HepG2 (cell line): ENCODE measurements at regions not wholly inside any gene's neighbourhood (a gene's known extent, or its start where the extent isn't known, plus 50 kb on each side); places are given as distances from the start of the nearest gene placed in this dataset.

Experiments used
- ATAC-seq: fragments of 200-7000 bp; cut with Tn5 transposase; 3 replicates; pipeline ENCODE4 v1.9.1; 2020; ENCODE audit warnings: mild to moderate bottlenecking, moderate library complexity
- BruUV-seq: library from RNA; stranded (reverse); fragments of 400-500 nt; replicated peaks from 2 replicates; lab custom pipeline; 2021; lab: Mats Ljungman, UMichigan
- CTCF ChIA-PET: fragments of 300-600 bp; formaldehyde crosslinking; extraction: SDS; loops from one replicate; lab custom pipeline; 2021; ENCODE audit warnings: low total read pairs, inconsistent platforms, low intra/inter-chr PET ratio; lab: Yijun Ruan, JAX
- POLR2A ChIA-PET: fragments of 350-600 bp; sonication (Branson Sonifier 250); formaldehyde crosslinking; loops from one replicate; lab custom pipeline; 2020; ENCODE audit warnings: antibody characterized with exemption, inconsistent platforms; lab: Yijun Ruan, JAX
- DNase-seq: peaks from one replicate; pipeline ENCODE4 v3.0.0-alpha.2; 2015; ENCODE audit warnings: low spot score
- FAIRE-seq: peaks from 3 replicates; lab custom pipeline; 2011; peaks lifted over from hg19 to GRCh38; lab: Jason Lieb, UNC
- H2AFZ ChIP-seq: one replicate; pipeline ENCODE4 v1.6.1; 2011; ENCODE audit warnings: low read length, inconsistent platforms
- H3K27ac ChIP-seq: fragments of 300-600 bp; 3 replicates; pipeline ENCODE4 v1.8.0; 2011; ENCODE audit warnings: mixed run types, mild to moderate bottlenecking, mixed read lengths, low read length, inconsistent platforms; ENCODE audit not compliant: insufficient read depth; ENCODE audit errors: extremely low read length
- H3K27me3 ChIP-seq, 2 experiments: fragments of 200-600 bp in 1 of 2; 2 replicates in 1 of 2; 3 replicates in 1 of 2; pipeline versions ENCODE4 v1.6.0 to v1.8.0; 2011; ENCODE audit warnings: low read length in 2 of 2, mild to moderate bottlenecking in 2 of 2, moderate library complexity in 2 of 2, inconsistent platforms in 1 of 2; ENCODE audit not compliant: insufficient read depth in 2 of 2, control insufficient read depth in 1 of 2
- H3K36me3 ChIP-seq, 2 experiments: fragments of 200-600 bp in 1 of 2; replicated peaks in 1 of 2; 2 replicates in 1 of 2; 3 replicates in 1 of 2; pipeline versions ENCODE4 v1.5.1 to v1.8.0; 2011; ENCODE audit warnings: low read length in 2 of 2, inconsistent platforms in 1 of 2; ENCODE audit not compliant: insufficient read depth in 2 of 2, control insufficient read depth in 1 of 2
- H3K4me1 ChIP-seq: 2 replicates; pipeline ENCODE4 v1.5.1; 2012; ENCODE audit warnings: low read length, inconsistent platforms; ENCODE audit not compliant: insufficient read depth
- H3K4me2 ChIP-seq: 2 replicates; pipeline ENCODE4 v1.6.0; 2011; ENCODE audit warnings: low read depth, low read length, inconsistent platforms
- H3K4me3 ChIP-seq, 3 experiments: fragments of 200-600 bp in 1 of 3; sonication (generic), shearing (Covaris generic) in 1 of 3; replicated peaks in 1 of 3; 2 replicates each; pipeline ENCODE4 v1.5.1; 2011 to 2016; ENCODE audit warnings: low read length in 3 of 3, inconsistent platforms in 2 of 3, low read depth in 2 of 3, mild to moderate bottlenecking in 2 of 3, control low read depth in 1 of 3, mixed read lengths in 1 of 3; ENCODE audit not compliant: insufficient read depth in 1 of 3
- H3K79me2 ChIP-seq: one replicate; pipeline ENCODE4 v1.6.1; 2011; ENCODE audit warnings: low read length, inconsistent platforms; ENCODE audit not compliant: insufficient read depth
- H3K9ac ChIP-seq: 2 replicates; pipeline ENCODE4 v1.6.0; 2011; ENCODE audit warnings: mild to moderate bottlenecking, low read depth, low read length, inconsistent platforms; ENCODE audit not compliant: insufficient read depth
- H3K9me3 ChIP-seq: 2 replicates; pipeline ENCODE4 v1.5.1; 2012; ENCODE audit warnings: mild to moderate bottlenecking, low read length
- H4K20me1 ChIP-seq: 2 replicates; pipeline ENCODE4 v1.6.0; 2011; ENCODE audit warnings: inconsistent platforms, mild to moderate bottlenecking, low read length, moderate library complexity; ENCODE audit not compliant: insufficient read depth
- CTCF ChIP-seq: sonication (generic); formaldehyde crosslinking; IDR thresholded peaks from 2 replicates; pipeline ENCODE4 v1.5.0; 2020; ENCODE audit warnings: mild to moderate bottlenecking, missing genetic modification reagents, moderate library complexity
- MNT ChIP-seq: fragments of 450-650 bp; IDR thresholded peaks from 2 replicates; pipeline ENCODE4 v1.6.1; 2016
- NFKBIZ ChIP-seq: IDR thresholded peaks from 2 replicates; pipeline ENCODE4 v1.6.1; 2018; ENCODE audit warnings: missing genetic modification reagents, missing compliant biosample characterization
- ZNF143 ChIP-seq: sonication (generic); formaldehyde crosslinking; IDR thresholded peaks from 2 replicates; pipeline ENCODE4 v1.4.0; 2020; ENCODE audit warnings: missing genetic modification reagents
- ZNF230 ChIP-seq: sonication (generic); formaldehyde crosslinking; IDR thresholded peaks from 2 replicates; pipeline ENCODE4 v1.4.0; 2020; ENCODE audit warnings: mild to moderate bottlenecking, missing genetic modification reagents
- WGBS: methylation state at CpG from one replicate; pipeline ENCODE4 v1.1.6; 2017; ENCODE audit warnings: low lambda C conversion rate; 5-methylcytosine and 5-hydroxymethylcytosine counted together
- in situ Hi-C: cut with HindIII; loops from 2 replicates; pipeline ENCODE4 v1.10.0; 2017; ENCODE audit warnings: low pct_unique_long_range_greater_than_20kb; ENCODE audit not compliant: extremely low pct_ligation_motif_present
- intact Hi-C: fragments of 100-400 bp; cut with micrococcal nuclease; formaldehyde crosslinking; loops from one replicate; pipeline ENCODE4 v1.10.0; 2022; ENCODE audit not compliant: unreplicated experiment

GRCh38 chr10:47224546-47225218, 75.3 kb upstream of the GDF10 start:
- POLR2A ChIA-PET = no interaction called here
- no peak for TF ChIP-seq ZNF143 (CRISPR knock-in tag)
- no peak for TF ChIP-seq NFKBIZ (CRISPR knock-in tag)
- TF ChIP-seq ZNF230 = no peak
- H3K27ac ChIP-seq = no peak overlapping the region
- in situ Hi-C loops = no loop called here
- no TSS peak for BruUV-seq
- no peaks in the 10 kb centered on the region for H3K4me1 ChIP-seq
- H3K4me3 ChIP-seq = no peak overlapping the region
- no peaks in the 10 kb centered on the region for H4K20me1 ChIP-seq
- WGBS = 0% methylated on average over 2 of the region's 2 CpGs
- FAIRE-seq (no peak), ATAC-seq (no peak), DNase-seq (no peak)
- H3K36me3 ChIP-seq = no peaks in the 10 kb centered on the region
- CTCF ChIA-PET = no interaction called here
- no peak overlapping the region for H3K9ac ChIP-seq
- H3K27me3 ChIP-seq = no peaks in the 10 kb centered on the region; a peak in 2 of 5 replicates
- no peak overlapping the region for H3K4me2 ChIP-seq
- H2AFZ ChIP-seq = no peak overlapping the region
- H3K79me2 ChIP-seq = no peaks in the 10 kb centered on the region
- intact Hi-C loops = no loop called here
- H3K9me3 ChIP-seq = no peaks in the 10 kb centered on the region

DNA sequence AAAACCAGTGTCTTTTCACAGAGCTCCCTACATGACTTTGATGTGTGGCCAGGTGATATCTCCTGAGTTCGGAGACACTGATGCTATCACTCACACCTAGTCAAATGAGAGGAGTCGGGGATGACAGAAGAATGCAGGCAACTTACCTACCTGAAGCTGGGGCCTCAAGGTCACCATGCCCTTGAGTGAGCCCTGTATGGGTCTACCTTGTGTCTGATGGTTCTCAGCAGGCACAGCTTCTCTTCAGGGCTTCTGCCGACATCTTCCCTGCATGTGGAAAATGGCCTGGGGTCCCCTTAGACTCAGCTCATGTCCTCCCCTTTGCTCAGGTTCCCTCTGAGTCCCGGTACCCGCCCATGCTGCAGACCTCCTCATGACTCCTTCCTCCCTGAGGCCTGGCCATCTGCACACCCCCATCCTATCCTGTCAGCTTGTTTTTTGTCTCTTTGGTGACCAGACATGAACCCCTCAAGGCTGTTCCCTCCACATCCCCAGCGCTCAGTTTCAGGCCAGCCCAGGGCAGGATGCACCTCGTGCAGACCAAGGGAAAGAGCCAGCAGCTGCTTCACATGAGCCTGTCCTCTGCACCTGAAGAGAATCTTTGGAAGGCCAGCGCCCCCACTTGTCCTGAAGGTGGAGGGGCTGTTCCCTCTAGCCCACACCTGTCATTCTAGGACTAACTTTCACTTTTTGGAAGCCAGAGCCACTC, 74.6 kb upstream of the GDF10 start:
- FAIRE-seq = no peak
- CTCF ChIA-PET = no interaction called here
- TF ChIP-seq MNT (no peak), CTCF (CRISPR knock-in tag) (peak; percentile 18; the same call in 1 of the 2 replicates)
- TF ChIP-seq, all 625 proteins: peak for 1
- Histone ChIP-seq H4K20me1 (no peaks in the 10 kb centered on the region), H3K4me1 (no peaks in the 10 kb centered on the region), H3K9me3 (no peaks in the 10 kb centered on the region), H3K4me3 (no peak overlapping the region), H3K9ac (no peak overlapping the region), H3K27me3 (no peaks in the 10 kb centered on the region; a peak in 2 of 5 replicates), H3K79me2 (no peaks in the 10 kb centered on the region), H3K27ac (no peak overlapping the region), H3K36me3 (no peaks in the 10 kb centered on the region), H3K4me2 (no peak overlapping the region), H2AFZ (no peak overlapping the region)
- 21% methylated on average over 5 of the region's 8 CpGs for WGBS
- intact Hi-C loops = no loop called here
- BruUV-seq = no TSS peak
- in situ Hi-C loops = no loop called here
- DNase-seq = no peak
- ATAC-seq = no peak
- POLR2A ChIA-PET = no interaction called here
